ENCODE measurements at regions not wholly inside any gene's neighbourhood (a gene's known extent, or its start where the extent isn't known, plus 50 kb on each side); places are given as distances from the start of the nearest gene placed in this dataset.

GRCh38 chrX:34999702-35000101, 57.1 kb downstream of the FAM47B start:
- no peak for DNase-seq

GRCh38 chrX:35006361-35006760, 63.8 kb downstream of the FAM47B start:
- DNase-seq = no peak

- no peak for DNase-seq
Observed at GRCh38 chrX:35015621-35016020, 73.0 kb downstream of the FAM47B start.

GRCh38 chrX:35016051-35016450, 73.5 kb downstream of the FAM47B start:
- DNase-seq = no peak

- DNase-seq = no peak
Observed at GRCh38 chrX:35017284-35017683, 74.7 kb downstream of the FAM47B start.

GRCh38 chrX:35023683-35024082, 81.1 kb downstream of the FAM47B start:
- DNase-seq = no peak

GRCh38 chrX:35025820-35026219, 83.2 kb downstream of the FAM47B start:
- no peak for DNase-seq

- no peak for DNase-seq
Observed at GRCh38 chrX:35040871-35041270, 98.3 kb downstream of the FAM47B start.

GRCh38 chrX:35046660-35047296, 104.2 kb downstream of the FAM47B start:
- DNase-seq = no peak

- no peak for DNase-seq
Observed at GRCh38 chrX:35076061-35076460, 133.5 kb downstream of the FAM47B start.

GRCh38 chrX:35090801-35091200, 148.2 kb downstream of the FAM47B start:
- no peak for DNase-seq

GRCh38 chrX:35098419-35098818, 155.8 kb downstream of the FAM47B start:
- peak; percentile 0 for DNase-seq

GRCh38 chrX:35101901-35102300, 159.3 kb downstream of the FAM47B start:
- DNase-seq = no peak

GRCh38 chrX:35104626-35105025, 162.0 kb downstream of the FAM47B start:
- DNase-seq = no peak

GRCh38 chrX:35115205-35115604, 172.6 kb downstream of the FAM47B start:
- DNase-seq = no peak

GRCh38 chrX:35122756-35123155, 180.2 kb downstream of the FAM47B start:
- no peak for DNase-seq

GRCh38 chrX:35149517-35149916, 206.9 kb downstream of the FAM47B start:
- DNase-seq = no peak

GRCh38 chrX:35150052-35150451, 207.5 kb downstream of the FAM47B start:
- no peak for DNase-seq

GRCh38 chrX:35150642-35151239, 208.1 kb downstream of the FAM47B start:
- DNase-seq = no peak

- DNase-seq = peak; percentile 19
Observed at GRCh38 chrX:35166023-35166422, 223.4 kb downstream of the FAM47B start.
